PC-9 (cell line): ENCODE measurements at regions not wholly inside any gene's neighbourhood (a gene's known extent, or its start where the extent isn't known, plus 50 kb on each side); places are given as distances from the start of the nearest gene placed in this dataset.

Experiments
- BruUV-seq: library from RNA; stranded (reverse); fragments of 400-500 nt; replicated peaks from 2 replicates; lab custom pipeline; 2021; lab: Mats Ljungman, UMichigan
- CTCF ChIA-PET: fragments of 300-600 bp; sonication (Branson Sonifier 250); formaldehyde crosslinking; loops from one replicate; lab custom pipeline; 2022; ENCODE audit warnings: antibody characterized with exemption; lab: Charles Lee
- POLR2A ChIA-PET: fragments of 300-600 bp; sonication (Branson Sonifier 250); formaldehyde crosslinking; loops from one replicate; lab custom pipeline; 2022; ENCODE audit warnings: antibody characterized with exemption; ENCODE audit not compliant: unreplicated experiment; lab: Charles Lee
- DNase-seq, 2 experiments: peaks; one replicate each; pipeline versions ENCODE4 v3.0.0 to v3.0.0-alpha.2; 2015 to 2022; ENCODE audit warnings: mixed read lengths in 1 of 2
- H2AFZ ChIP-seq: fragments of 200-600 bp; sonication (generic); 2 replicates; pipeline ENCODE4 v1.8.1; 2017; ENCODE audit warnings: antibody characterized with exemption
- H3F3A ChIP-seq: fragments of 200-600 bp; sonication (generic); 2 replicates; pipeline ENCODE4 v1.8.1; 2017; ENCODE audit warnings: antibody characterized with exemption, mild to moderate bottlenecking, low read depth; ENCODE audit not compliant: insufficient read depth
- H3K27ac ChIP-seq: fragments of 200-600 bp; sonication (generic); 2 replicates; pipeline ENCODE4 v1.6.1; 2016; ENCODE audit warnings: mixed run types
- H3K27me3 ChIP-seq: fragments of 200-600 bp; sonication (generic); 2 replicates; pipeline ENCODE4 v1.6.1; 2016; ENCODE audit warnings: low read depth, mixed run types; ENCODE audit not compliant: insufficient read depth
- H3K36me3 ChIP-seq: fragments of 200-600 bp; sonication (generic); 2 replicates; pipeline ENCODE4 v1.6.1; 2016; ENCODE audit warnings: low read depth, mixed run types
- H3K4me1 ChIP-seq: fragments of 200-600 bp; sonication (generic); replicated peaks from 2 replicates; pipeline ENCODE4 v1.6.1; 2016; ENCODE audit warnings: mixed run types; ENCODE audit not compliant: insufficient read depth
- H3K4me2 ChIP-seq: fragments of 200-600 bp; sonication (generic); 2 replicates; pipeline ENCODE4 v1.6.1; 2017; ENCODE audit warnings: mixed run types
- H3K4me3 ChIP-seq: fragments of 200-600 bp; sonication (generic); 2 replicates; pipeline ENCODE4 v1.6.1; 2016; ENCODE audit warnings: mixed run types
- H3K79me2 ChIP-seq: fragments of 200-600 bp; sonication (generic); 2 replicates; pipeline ENCODE4 v1.6.1; 2017; ENCODE audit warnings: low read depth, mixed run types
- H3K9me2 ChIP-seq: fragments of 200-600 bp; sonication (generic); 2 replicates; pipeline ENCODE4 v1.8.1; 2017; ENCODE audit warnings: mild to moderate bottlenecking; ENCODE audit not compliant: insufficient read depth
- H3K9me3 ChIP-seq: fragments of 200-600 bp; sonication (generic); 2 replicates; pipeline ENCODE4 v1.8.1; 2016; ENCODE audit warnings: low read depth; ENCODE audit not compliant: insufficient read depth
- H4K20me1 ChIP-seq: fragments of 200-600 bp; sonication (generic); 2 replicates; pipeline ENCODE4 v1.8.1; 2017; ENCODE audit not compliant: insufficient read depth
- CTCF ChIP-seq: fragments of 200-600 bp; sonication (generic); conservative IDR thresholded peaks from 2 replicates; pipeline ENCODE4 v1.6.1; 2017; ENCODE audit warnings: mixed run types, antibody characterized with exemption, mild to moderate bottlenecking, moderate library complexity
- EZH2 ChIP-seq: fragments of 200-600 bp; sonication (generic); IDR thresholded peaks from 2 replicates; pipeline ENCODE4 v1.8.0; 2017; ENCODE audit warnings: antibody characterized with exemption, low read depth
- intact Hi-C: fragments of 100-400 bp; cut with micrococcal nuclease; formaldehyde crosslinking; loops from one replicate; pipeline ENCODE4 v1.10.0; 2022; ENCODE audit not compliant: unreplicated experiment

DNA sequence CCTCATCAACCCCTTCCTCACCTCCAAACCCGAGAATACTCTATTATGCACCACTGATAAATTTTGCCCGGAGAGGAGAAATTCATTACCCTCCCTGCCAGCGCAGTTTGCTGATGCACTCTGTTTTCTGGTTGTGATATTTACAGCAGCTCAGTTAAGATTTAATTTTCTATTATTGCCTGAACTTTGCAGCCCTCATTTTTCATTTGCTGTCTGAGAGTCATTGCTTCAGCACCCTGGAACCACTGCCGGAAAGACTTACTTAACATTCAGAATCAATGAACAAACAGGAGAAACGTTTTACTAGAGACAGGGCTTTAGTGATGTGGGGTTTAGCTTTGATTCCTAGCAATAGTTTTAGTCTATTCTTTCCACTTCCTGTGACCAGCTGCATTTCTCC, 56.7 kb upstream of the MAMDC2 start:
- POLR2A ChIA-PET, result no interaction called here
- no peaks in the 10 kb centered on the region for H3K27me3 ChIP-seq
- H3K79me2 ChIP-seq, result no peaks in the 10 kb centered on the region
- no peaks in the 10 kb centered on the region for H3F3A ChIP-seq
- intact Hi-C loops, result no loop called here
- H4K20me1 ChIP-seq, result no peaks in the 10 kb centered on the region
- CTCF ChIA-PET, result no interaction called here
- H3K4me1 ChIP-seq, result no peaks in the 10 kb centered on the region
- no peak overlapping the region for H3K4me2 ChIP-seq
- no peak overlapping the region for H3K27ac ChIP-seq
- TF ChIP-seq CTCF (no peak), EZH2 (no peak)
- DNase-seq, result no peak
- no peak overlapping the region for H2AFZ ChIP-seq
- no peaks in the 10 kb centered on the region for H3K36me3 ChIP-seq
- BruUV-seq, result no TSS peak
- H3K4me3 ChIP-seq, result no peak overlapping the region
- no peaks in the 10 kb centered on the region for H3K9me2 ChIP-seq
- H3K9me3 ChIP-seq, result no peaks in the 10 kb centered on the region

DNA sequence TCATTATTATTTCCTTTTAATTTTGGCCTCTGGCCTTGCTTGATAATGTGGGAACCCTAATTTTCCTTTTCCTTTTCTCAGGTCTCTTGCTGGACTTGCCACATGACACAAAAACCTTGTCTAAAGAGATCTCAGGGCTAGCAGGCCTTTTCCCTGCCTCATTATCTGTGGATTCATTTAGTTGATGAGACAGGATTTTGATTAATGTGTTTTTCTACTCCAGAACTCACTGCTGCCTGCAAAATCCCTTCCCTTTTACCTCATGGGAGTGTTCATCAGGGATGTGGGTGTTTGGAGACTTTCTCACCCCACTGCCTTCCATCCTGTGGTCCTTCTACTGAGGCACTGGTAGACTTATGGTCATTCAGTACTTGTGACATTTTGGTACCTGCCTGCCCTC, 56.2 kb upstream of the MAMDC2 start:
- no TSS peak for BruUV-seq
- Histone ChIP-seq H3K4me3 (no peak overlapping the region), H3K4me2 (no peak overlapping the region), H3K27me3 (no peaks in the 10 kb centered on the region), H3K79me2 (no peaks in the 10 kb centered on the region), H2AFZ (no peak overlapping the region), H3K27ac (no peak overlapping the region), H4K20me1 (no peaks in the 10 kb centered on the region), H3K9me2 (no peaks in the 10 kb centered on the region), H3F3A (no peaks in the 10 kb centered on the region), H3K9me3 (no peaks in the 10 kb centered on the region), H3K4me1 (no peaks in the 10 kb centered on the region), H3K36me3 (no peaks in the 10 kb centered on the region)
- CTCF ChIA-PET, result no interaction called here
- TF ChIP-seq EZH2 (no peak), CTCF (no peak)
- no peak for DNase-seq
- intact Hi-C loops, result no loop called here
- POLR2A ChIA-PET, result no interaction called here

DNA sequence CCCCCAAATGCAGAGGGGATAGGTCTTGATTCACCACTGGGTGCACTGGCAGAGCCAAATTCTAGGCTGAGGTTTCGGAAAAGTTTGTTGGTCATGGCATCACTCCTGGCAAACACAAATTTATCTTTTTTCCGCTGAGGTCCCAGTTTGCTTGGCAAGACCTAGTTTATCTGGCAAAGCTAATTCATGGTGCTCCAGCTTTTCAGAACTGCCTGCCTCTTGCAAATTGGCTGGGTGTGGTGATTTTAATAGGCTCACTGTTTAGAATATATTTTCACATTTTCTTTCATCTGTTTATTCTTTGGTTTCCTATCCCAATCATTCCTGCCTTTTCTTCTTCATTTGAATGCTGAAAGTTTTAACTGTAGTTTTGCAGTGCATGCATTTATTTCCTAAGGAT, 50.5 kb upstream of the MAMDC2 start:
- no peaks in the 10 kb centered on the region for H4K20me1 ChIP-seq
- no peaks in the 10 kb centered on the region for H3F3A ChIP-seq
- H3K4me2 ChIP-seq, result no peak overlapping the region
- ChIA-PET POLR2A (interaction anchor here (0.6 kb wide), 1 partner anchor 20 kb away, joined by 4 read pairs; no protein-coding TSS in a partner anchor), CTCF (no interaction called here)
- no peaks in the 10 kb centered on the region for H3K9me2 ChIP-seq
- no peak overlapping the region for H3K27ac ChIP-seq
- H3K79me2 ChIP-seq, result no peaks in the 10 kb centered on the region
- DNase-seq, result no peak
- H2AFZ ChIP-seq, result no peak overlapping the region
- H3K4me1 ChIP-seq, result no peaks in the 10 kb centered on the region
- no peak for TF ChIP-seq CTCF
- TF ChIP-seq EZH2, result no peak
- no peak overlapping the region for H3K4me3 ChIP-seq
- no peaks in the 10 kb centered on the region for H3K9me3 ChIP-seq
- BruUV-seq, result no TSS peak
- intact Hi-C loops, result no loop called here
- H3K36me3 ChIP-seq, result no peaks in the 10 kb centered on the region
- H3K27me3 ChIP-seq, result no peaks in the 10 kb centered on the region
